Retina (tissue), 1 donor: ENCODE measurements at regions not wholly inside any gene's neighbourhood (a gene's known extent, or its start where the extent isn't known, plus 50 kb on each side); places are given as distances from the start of the nearest gene placed in this dataset.

Experiments
- DNase-seq: peaks from one replicate; pipeline ENCODE4 v3.0.0-alpha.2; 2016

DNA sequence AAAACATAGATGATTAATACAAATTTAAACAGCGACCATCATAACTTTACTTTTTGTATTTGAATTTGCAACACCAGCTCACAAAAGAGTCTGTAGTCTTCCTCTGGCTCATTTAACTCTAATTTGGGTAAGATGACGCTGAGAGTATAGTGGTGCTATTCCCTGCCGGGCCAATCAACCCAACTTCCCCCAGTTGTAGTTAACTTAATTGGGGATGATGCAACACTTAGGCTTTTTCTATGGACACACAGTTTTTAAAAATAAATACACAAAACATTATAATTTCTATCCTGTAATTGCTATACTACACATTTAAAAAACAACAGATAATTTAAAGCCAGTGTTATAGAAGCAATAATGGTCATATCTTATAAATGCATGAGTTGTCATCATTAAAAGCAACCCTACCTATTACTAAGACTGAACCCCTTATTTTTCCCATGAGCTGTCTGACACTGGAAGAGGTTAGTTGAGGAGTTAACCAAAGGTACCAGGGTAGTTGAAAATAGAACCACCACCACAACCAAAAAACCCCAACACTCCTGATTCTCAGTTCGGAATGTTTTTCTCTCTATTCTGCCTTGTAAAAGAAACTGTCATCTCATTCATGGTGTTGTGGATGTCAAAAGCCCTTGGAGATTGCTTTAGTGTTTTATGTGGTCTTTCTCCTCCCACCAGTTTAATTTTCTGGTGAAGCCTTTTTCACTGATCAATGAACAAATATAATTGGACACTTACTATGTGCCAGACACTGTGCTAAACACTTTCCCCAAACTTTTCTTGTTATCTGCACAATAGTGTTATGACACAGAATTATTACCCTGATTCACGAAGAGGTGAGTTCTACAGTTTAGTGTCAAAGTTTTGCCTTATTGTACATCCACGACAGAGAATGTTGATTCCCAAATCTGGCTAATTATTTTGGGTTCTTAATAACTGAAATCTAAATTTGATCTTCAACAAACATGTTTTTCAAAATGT, 61.5 kb upstream of the RAPGEF2 start:
- no peak for DNase-seq

DNA sequence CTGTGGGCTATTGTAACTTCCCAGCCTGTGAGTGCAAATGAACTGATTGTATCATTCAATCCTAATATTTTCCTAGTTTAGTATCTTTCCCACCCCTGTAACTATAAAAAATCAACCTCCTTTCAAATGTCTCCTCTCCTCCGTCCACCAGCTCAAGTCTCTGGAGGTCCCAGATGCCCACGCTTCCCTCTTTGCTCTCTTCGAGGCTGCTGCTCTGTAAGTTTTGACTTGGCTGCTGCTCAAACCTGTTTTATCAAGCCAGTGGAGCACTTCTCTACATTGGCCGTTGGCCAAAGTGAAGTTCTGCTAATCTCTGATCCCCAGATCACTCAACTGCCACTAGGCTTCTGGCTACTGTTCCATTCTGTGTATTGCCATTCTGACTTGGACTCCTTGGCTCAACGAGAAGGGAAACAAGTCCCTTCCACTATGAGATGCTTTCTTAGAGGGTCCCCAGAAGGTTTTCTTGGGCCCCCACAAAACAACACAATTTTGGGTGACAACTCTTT, 60.7 kb upstream of the RAPGEF2 start:
- no peak for DNase-seq

DNA sequence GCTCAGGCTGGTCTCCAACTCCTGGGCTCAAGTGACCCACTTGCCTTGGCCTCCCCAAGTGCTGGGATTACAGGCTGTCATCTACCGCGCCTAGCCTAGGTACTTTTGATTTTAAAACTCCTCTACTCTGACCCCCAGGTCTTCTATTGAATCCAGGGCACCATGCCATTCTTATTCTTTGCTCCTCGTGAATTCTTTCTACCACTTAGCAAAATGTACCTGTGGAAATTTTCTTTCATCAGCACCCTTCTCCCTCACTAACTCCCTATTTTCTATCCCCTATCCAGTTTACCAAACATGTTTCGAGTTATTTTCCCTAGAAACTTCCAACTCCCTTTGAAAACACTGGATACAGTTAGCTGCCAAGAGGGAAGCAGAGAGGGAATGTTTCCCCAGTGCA, 60.0 kb upstream of the RAPGEF2 start:
- no peak for DNase-seq

DNA sequence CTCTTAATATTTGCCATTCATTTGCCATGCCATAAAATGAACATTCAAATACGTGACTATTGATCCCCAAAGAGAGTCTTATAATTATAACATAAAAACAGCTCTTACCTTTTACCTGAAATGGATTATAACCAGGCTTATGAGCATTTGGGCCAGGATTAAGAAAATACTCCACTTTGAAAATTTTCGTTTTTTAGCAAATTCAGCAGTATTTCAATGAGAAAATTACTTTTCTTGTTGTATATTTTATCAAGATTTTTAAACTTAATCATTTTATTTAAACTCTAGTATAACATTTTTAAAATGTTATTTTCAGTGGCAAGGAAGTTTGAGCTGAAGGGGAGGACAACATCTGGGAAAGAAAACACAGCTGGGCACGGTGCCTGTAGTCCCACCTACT, 59.0 kb upstream of the RAPGEF2 start:
- DNase-seq, result no peak

DNA sequence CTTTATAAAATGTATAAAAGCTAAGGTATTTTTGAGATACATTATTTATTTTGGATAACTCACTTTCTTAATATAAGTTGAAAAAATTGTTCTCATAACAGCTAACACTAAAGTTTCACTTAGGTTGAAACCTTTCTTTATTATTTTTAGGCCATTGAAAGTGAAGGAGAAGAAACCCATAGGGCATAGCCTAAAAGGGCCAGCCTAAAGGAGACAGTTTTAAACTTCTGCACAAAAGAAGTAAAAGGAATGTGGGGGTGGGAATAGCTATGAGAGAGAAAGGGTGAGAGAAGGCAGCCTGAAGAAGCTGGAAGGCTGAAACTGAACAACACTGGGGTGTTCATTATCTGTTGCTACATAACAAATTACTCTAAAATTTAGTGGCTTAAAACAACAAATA, 57.6 kb upstream of the RAPGEF2 start:
- DNase-seq, result no peak

DNA sequence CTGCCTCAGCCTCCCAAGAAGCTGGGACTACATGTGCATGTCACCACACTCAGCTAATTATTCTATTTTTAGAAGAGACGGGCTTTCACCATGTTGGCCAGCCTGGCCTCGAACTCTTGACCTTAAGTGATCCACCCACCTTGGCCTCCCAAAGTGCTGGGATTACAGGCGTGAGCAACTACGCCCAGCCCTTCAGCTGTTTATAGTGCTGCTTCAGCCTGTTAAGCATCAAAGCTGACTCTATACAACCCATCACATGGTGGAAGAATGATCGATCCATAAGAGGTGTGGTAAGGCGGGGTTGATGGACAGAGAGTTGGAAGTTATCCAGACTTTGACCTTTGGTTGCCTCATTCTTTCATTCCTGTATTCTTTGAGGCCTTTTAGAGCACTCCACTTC, 56.2 kb upstream of the RAPGEF2 start:
- no peak for DNase-seq

DNA sequence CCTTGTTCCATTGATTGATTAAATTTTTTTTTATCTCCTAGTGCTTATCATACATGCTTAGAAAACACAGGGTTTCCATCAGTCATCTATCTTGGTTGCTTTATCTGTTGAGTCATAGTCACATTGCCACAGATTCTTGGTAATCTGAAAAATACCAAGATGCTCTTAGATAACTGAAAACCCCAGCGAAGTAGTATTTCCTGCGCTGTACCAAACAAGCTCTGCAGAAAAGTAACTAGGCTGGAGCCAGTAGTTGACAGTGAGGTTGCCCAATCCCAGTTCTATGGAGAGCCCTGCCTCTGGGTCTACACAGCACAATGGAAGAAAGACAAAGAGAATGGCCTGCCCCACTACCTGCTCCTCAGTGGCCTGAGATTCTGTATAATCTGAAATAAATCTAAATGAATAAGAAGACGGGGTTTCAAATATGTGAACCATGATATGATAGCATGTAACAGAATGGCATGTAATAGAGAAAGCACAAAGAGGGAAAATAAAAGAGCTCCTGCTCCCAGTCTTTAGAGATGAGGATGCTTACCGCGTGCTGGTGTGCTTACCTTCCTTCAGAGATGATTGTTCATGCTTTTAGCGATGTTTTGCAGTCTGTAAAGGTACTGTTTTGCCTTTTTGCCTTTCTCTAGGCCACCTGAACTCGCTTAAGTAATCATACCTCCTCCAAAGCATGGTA, 55.3 kb upstream of the RAPGEF2 start:
- DNase-seq, result no peak

DNA sequence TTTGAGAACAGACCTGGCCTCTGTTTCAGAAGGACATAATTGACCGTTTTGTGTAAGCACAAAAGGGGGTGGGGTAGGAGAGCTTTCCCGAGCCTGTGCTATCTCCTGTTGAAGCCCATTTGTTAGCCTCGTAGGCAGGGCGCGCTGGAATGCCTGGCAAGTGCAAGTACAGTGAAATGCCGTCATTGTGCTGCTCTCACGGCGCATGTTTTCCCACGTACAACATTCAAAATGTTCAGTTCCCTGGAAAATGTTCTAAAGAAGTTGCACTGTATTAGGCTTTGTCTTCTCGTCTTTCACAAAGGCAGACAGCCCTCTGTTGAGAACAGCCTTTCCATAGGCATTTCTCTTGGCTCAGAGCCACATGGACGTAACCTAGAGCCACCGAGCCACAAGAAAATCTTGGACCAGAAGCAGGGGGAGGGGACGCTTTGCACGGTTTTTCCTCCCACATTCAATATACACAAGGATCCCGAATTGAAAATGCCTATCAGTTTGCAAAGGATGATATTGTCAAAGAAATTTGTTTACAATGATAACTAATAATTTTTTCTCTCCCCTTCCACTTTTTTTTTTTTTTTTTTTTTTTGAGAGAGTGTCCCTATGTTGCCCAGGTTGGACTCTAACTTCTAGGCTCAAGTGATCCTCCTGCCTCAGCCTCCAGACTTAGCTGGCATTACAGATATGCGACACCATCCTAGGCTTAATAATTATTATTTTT, 54.6 kb upstream of the RAPGEF2 start:
- peak; percentile 65 for DNase-seq

DNA sequence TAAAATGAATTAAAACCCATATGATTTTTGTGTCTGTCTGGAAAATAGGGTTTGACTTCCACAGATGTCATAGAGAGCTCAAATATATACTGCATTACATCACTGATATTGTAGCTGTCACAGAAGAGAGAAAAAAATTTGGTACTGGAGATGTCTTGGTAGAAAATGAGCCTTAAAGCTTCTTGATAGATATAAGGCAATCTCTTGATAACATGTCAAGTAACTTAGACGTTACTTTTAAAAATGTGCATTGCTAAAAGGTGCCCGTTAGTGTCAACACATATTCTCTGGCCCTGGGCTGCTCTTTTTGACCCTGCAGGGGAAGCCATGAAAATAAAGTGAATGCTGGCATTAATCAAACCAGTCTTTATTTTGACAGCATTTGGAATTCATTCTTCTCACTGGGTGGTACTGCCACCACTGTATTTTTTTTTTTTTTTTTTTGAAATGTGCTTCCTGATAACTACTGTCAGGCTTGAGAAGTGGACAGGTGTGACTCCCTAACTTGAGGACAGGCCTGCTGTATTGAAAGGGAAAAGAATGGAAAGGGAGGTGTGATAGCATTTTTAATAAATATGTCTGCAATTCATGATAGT, 53.0 kb upstream of the RAPGEF2 start:
- no peak for DNase-seq

DNA sequence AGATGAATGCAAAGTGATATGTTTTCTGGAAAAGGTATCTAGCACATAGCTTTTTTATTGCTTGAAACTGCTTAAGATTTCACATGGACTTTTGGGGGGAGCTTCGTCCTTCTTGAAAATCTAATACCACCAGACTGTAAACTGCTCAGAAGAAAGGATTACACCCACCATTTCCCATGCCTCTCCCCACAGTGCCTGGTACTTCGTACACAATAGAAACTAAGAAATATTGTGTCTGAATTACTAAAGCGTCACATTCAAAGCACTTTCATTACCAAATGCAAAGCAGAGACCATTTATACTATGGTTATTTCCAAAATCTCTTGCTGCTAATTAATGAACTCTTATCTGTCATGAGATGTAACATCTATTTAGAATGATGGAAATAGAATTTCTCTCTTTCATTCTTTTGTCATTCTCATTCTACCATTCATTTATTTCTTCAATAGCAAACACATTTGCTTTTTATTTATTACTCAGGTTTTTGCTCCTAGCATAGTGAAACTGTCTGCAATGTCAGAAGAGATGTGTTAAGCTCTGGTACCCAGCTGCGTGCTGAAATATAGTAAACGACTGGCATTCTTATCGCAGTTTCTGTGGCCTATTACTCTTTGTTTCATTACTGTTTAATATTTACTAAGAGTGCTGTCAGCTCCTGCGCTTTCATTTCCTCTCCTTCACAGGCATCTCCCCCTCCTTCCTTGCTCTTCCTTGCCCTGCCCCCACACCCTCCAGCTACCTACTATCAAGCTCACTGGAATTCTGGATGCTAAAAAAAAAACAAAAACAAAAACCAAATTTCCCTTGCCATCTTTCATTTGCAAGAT, 51.4 kb upstream of the RAPGEF2 start:
- DNase-seq, result no peak

DNA sequence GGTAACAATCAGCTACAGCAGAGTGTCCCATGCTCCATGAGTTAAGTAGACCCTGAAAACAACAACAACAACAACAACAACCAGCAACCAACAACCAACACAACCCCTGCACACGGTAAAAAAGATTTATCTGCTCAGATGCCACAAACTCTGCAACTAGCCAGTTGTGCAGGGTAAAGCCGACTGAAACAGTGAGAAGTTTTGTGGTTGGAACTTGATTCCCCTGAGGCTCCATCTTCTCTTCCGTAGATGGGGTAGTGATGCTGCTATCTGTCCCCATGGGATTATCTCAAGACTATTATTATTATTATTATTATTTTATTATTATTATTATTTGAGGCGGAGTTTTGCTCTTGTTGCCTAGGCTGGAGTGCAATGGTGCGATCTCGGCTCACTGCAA, 50.6 kb upstream of the RAPGEF2 start:
- no peak for DNase-seq
